ENCODE measurements at regions not wholly inside any gene's neighbourhood (a gene's known extent, or its start where the extent isn't known, plus 50 kb on each side); places are given as distances from the start of the nearest gene placed in this dataset.

GRCh38 chr1:25065321-25065721 lies 135.2 kb upstream of the RUNX3 start:
- TF ChIP-seq TCF4 (CRISPR knock-in tag; IDR thresholded peaks at IDR 0.05; ENCODE audit: borderline replicate concordance) (no peak), ZNF8 (CRISPR knock-in tag; IDR thresholded peaks at IDR 0.05) (no peak)
- TF ChIP-seq, protein P1, sequence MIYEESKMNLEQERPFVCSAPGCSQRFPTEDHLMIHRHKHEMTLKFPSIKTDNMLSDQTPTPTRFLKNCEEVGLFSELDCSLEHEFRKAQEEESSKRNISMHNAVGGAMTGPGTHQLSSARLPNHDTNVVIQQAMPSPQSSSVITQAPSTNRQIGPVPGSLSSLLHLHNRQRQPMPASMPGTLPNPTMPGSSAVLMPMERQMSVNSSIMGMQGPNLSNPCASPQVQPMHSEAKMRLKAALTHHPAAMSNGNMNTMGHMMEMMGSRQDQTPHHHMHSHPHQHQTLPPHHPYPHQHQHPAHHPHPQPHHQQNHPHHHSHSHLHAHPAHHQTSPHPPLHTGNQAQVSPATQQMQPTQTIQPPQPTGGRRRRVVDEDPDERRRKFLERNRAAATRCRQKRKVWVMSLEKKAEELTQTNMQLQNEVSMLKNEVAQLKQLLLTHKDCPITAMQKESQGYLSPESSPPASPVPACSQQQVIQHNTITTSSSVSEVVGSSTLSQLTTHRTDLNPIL (CRISPR knock-in tag; IDR thresholded peaks at IDR 0.05; ENCODE audit: low read depth), result no peak
